ENCODE measurements at regions not wholly inside any gene's neighbourhood (a gene's known extent, or its start where the extent isn't known, plus 50 kb on each side); places are given as distances from the start of the nearest gene placed in this dataset.

DNA sequence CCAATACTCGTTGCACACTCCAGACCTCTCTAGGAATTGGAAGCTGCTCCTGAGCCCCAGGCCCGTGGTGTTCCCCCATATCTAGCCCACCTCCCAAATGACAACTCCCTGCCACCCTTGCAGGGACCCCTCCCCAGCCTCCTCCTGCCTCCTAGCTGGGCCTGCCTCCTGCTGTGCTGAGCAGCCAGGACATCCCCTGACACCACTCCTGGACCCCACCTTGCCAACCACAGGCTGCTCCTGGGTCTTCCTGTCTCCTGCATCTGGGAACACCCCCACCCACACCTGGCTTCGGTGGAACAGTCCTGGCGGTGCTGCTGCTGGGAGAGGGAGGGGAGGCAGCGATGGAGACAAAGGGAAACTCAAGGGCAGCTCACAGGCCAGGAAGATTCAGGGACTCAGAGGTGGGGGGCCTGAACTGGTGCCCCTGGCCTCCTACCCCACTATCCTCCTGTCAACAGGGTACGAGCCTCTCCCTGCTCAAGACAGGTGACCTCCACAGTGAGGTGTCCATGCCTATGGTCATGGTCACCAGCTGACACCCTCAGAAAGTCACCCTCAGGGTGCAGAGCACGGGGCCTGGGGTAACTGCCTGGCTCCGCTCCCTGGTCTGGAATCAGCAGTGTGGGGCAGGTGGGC is 81.2 kb downstream of the RIPK4 start:
- Histone ChIP-seq H2AFZ (ENCODE audit: low read length) (no peak overlapping the region), H3K9ac (ENCODE audit: insufficient read depth, low read length) (no peak overlapping the region), H4K20me1 (ENCODE audit: control insufficient read depth, extremely low read depth, insufficient read depth, low read length) (no peaks in the 10 kb centered on the region), H3K36me3 (ENCODE audit: control insufficient read depth, insufficient read depth, low read length) (no peaks in the 10 kb centered on the region), H3K4me2 (ENCODE audit: extremely low read depth, insufficient read depth, low read length) (no peak overlapping the region), H3K4me3 (replicated peaks in 1 of 4; ENCODE audit: control extremely low read depth in 1 of 4, insufficient read depth in 1 of 4, low read depth in 3 of 4, low read length in 4 of 4) (no peak overlapping the region), H3K27me3 (ENCODE audit: control insufficient read depth, insufficient read depth, low read length) (peaks cover 3% of the 10 kb centered on the region), H3K79me2 (ENCODE audit: control insufficient read depth, insufficient read depth, low read length) (no peaks in the 10 kb centered on the region), H3K9me3 (ENCODE audit: control insufficient read depth, insufficient read depth, low read depth, low read length) (no peaks in the 10 kb centered on the region), H3K4me1 (ENCODE audit: control insufficient read depth, extremely low read depth, insufficient read depth, low read length) (no peaks in the 10 kb centered on the region), H3K27ac (ENCODE audit: insufficient read depth, low read length) (no peak overlapping the region)
- TF ChIP-seq EZH2 (IDR thresholded peaks at IDR 0.05; ENCODE audit: low read length, missing control alignments): no peak
- TF ChIP-seq, protein P1, sequence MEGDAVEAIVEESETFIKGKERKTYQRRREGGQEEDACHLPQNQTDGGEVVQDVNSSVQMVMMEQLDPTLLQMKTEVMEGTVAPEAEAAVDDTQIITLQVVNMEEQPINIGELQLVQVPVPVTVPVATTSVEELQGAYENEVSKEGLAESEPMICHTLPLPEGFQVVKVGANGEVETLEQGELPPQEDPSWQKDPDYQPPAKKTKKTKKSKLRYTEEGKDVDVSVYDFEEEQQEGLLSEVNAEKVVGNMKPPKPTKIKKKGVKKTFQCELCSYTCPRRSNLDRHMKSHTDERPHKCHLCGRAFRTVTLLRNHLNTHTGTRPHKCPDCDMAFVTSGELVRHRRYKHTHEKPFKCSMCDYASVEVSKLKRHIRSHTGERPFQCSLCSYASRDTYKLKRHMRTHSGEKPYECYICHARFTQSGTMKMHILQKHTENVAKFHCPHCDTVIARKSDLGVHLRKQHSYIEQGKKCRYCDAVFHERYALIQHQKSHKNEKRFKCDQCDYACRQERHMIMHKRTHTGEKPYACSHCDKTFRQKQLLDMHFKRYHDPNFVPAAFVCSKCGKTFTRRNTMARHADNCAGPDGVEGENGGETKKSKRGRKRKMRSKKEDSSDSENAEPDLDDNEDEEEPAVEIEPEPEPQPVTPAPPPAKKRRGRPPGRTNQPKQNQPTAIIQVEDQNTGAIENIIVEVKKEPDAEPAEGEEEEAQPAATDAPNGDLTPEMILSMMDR (conservative IDR thresholded peaks at IDR 0.05 in 1 of 2, IDR thresholded peaks at IDR 0.05 in 1 of 2; ENCODE audit: low read depth in 1 of 2, low read length in 2 of 2): no peak
- DNase-seq (ENCODE audit: low read depth in 2 of 2): no peak

DNA sequence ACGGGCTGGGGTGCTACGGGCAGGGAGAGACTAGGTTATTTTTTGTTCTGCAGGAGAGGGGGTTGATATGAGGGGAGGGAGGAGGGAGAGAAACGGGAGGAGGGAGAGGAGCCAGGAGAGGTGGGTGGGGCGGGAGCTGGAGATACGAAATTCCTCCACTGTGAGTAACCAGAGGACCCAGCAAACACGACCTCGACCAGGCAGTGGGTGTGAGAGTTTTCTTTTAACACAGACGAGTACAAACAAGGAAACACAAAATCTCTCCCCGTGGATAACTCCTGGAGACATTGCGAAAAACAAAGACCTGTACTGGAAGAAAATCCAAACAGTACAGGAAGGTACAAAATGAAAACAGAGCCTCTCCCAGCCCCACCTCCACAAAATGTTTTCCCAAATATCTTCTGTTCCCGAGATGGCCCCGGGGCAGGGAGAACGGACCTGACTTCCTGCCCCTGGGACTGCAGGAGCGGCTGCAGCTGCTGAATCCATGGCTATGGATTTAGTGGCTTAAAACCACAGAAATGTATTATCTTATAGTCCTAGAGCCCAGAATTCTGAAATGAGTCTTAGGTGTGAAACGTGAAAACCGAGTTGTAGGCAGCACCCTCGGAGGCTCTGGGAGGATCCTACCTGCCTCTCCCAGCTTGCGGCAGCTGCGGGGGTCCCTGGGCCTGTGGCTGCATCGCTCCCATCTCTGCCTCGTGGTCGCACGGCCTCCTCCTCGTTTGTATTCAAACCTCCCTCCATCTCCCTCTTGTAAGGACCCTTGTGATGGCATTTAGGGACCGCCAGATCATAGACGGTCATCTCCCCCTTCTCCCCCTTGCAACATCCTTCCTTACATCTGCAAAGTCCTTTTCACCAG is 82.2 kb downstream of the RIPK4 start:
- no peak overlapping the region for H3K4me3 ChIP-seq (replicated peaks in 1 of 4; ENCODE audit: control extremely low read depth in 1 of 4, insufficient read depth in 1 of 4, low read depth in 3 of 4, low read length in 4 of 4)
- TF ChIP-seq EZH2 (IDR thresholded peaks at IDR 0.05; ENCODE audit: low read length, missing control alignments): no peak
- TF ChIP-seq, protein P1 (conservative IDR thresholded peaks at IDR 0.05 in 1 of 2, IDR thresholded peaks at IDR 0.05 in 1 of 2; ENCODE audit: low read depth in 1 of 2, low read length in 2 of 2): no peak
- H3K4me1 ChIP-seq (ENCODE audit: control insufficient read depth, extremely low read depth, insufficient read depth, low read length): no peaks in the 10 kb centered on the region
- peak; percentile 33 to 82 for DNase-seq (ENCODE audit: low read depth in 2 of 2)
- H3K9me3 ChIP-seq (ENCODE audit: control insufficient read depth, insufficient read depth, low read depth, low read length): no peaks in the 10 kb centered on the region
- H2AFZ ChIP-seq (ENCODE audit: low read length): peak overlapping the region; percentile 17
- H4K20me1 ChIP-seq (ENCODE audit: control insufficient read depth, extremely low read depth, insufficient read depth, low read length): no peaks in the 10 kb centered on the region
- H3K27me3 ChIP-seq (ENCODE audit: control insufficient read depth, insufficient read depth, low read length): peaks cover 3% of the 10 kb centered on the region
- no peaks in the 10 kb centered on the region for H3K79me2 ChIP-seq (ENCODE audit: control insufficient read depth, insufficient read depth, low read length)
- H3K4me2 ChIP-seq (ENCODE audit: extremely low read depth, insufficient read depth, low read length): no peak overlapping the region
- H3K27ac ChIP-seq (ENCODE audit: insufficient read depth, low read length): no peak overlapping the region
- no peak overlapping the region for H3K9ac ChIP-seq (ENCODE audit: insufficient read depth, low read length)
- H3K36me3 ChIP-seq (ENCODE audit: control insufficient read depth, insufficient read depth, low read length): no peaks in the 10 kb centered on the region

DNA sequence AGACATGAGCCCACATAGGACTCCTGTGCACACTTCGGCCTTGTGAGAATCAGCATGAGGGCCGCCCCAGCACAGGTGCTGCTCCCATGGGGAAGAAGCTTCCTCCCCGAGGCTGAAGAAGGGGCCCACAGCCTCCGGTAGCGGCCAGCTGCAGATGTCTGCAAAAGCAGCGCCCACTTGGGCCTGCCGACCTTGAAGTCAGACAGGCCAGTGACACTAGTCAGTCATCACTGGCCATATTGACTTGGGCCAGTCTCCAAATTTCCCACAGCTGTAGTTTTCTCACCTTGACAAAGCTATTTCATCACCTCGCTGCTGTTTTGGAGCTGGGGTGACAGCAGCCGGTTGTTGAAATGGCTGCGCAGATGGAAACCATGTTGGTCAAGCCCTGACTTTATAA is 83.0 kb downstream of the RIPK4 start:
- peaks cover 3% of the 10 kb centered on the region for H3K27me3 ChIP-seq (ENCODE audit: control insufficient read depth, insufficient read depth, low read length)
- H3K9me3 ChIP-seq (ENCODE audit: control insufficient read depth, insufficient read depth, low read depth, low read length): no peaks in the 10 kb centered on the region
- no peak for DNase-seq (ENCODE audit: low read depth in 2 of 2)
- no peaks in the 10 kb centered on the region for H4K20me1 ChIP-seq (ENCODE audit: control insufficient read depth, extremely low read depth, insufficient read depth, low read length)
- peaks cover 3% of the 10 kb centered on the region for H3K4me1 ChIP-seq (ENCODE audit: control insufficient read depth, extremely low read depth, insufficient read depth, low read length)
- no peak overlapping the region for H2AFZ ChIP-seq (ENCODE audit: low read length)
- H3K4me2 ChIP-seq (ENCODE audit: extremely low read depth, insufficient read depth, low read length): no peak overlapping the region
- H3K4me3 ChIP-seq (replicated peaks in 1 of 4; ENCODE audit: control extremely low read depth in 1 of 4, insufficient read depth in 1 of 4, low read depth in 3 of 4, low read length in 4 of 4): no peak overlapping the region
- TF ChIP-seq, protein P1 (conservative IDR thresholded peaks at IDR 0.05 in 1 of 2, IDR thresholded peaks at IDR 0.05 in 1 of 2; ENCODE audit: low read depth in 1 of 2, low read length in 2 of 2): no peak
- TF ChIP-seq EZH2 (IDR thresholded peaks at IDR 0.05; ENCODE audit: low read length, missing control alignments): no peak
- H3K9ac ChIP-seq (ENCODE audit: insufficient read depth, low read length): no peak overlapping the region
- H3K27ac ChIP-seq (ENCODE audit: insufficient read depth, low read length): no peak overlapping the region
- H3K79me2 ChIP-seq (ENCODE audit: control insufficient read depth, insufficient read depth, low read length): no peaks in the 10 kb centered on the region
- no peaks in the 10 kb centered on the region for H3K36me3 ChIP-seq (ENCODE audit: control insufficient read depth, insufficient read depth, low read length)

Data from fibroblast of lung (primary cell).